Neural progenitor cell (in vitro differentiated cells): ENCODE measurements at regions not wholly inside any gene's neighbourhood (a gene's known extent, or its start where the extent isn't known, plus 50 kb on each side); places are given as distances from the start of the nearest gene placed in this dataset.

Source experiments
- DNase-seq: peaks from one replicate; pipeline ENCODE4 v3.0.0-alpha.2; 2016; ENCODE audit warnings: low spot score
- H2AFZ ChIP-seq: fragments of 200-600 bp; sonication (generic); replicated peaks from 2 replicates; pipeline ENCODE4 v1.6.1; 2016; ENCODE audit warnings: antibody characterized with exemption
- H3F3A ChIP-seq: fragments of 200-600 bp; sonication (generic); 2 replicates; pipeline ENCODE4 v1.6.1; 2016; ENCODE audit warnings: antibody characterized with exemption, low read depth
- H3K27ac ChIP-seq: fragments of 200-600 bp; sonication (generic); 2 replicates; pipeline ENCODE4 v1.5.1; 2016; ENCODE audit warnings: mild to moderate bottlenecking
- H3K27me3 ChIP-seq: fragments of 200-600 bp; sonication (generic); 2 replicates; pipeline ENCODE4 v1.6.1; 2016; ENCODE audit warnings: mild to moderate bottlenecking, moderate library complexity
- H3K36me3 ChIP-seq: fragments of 200-600 bp; sonication (generic); 2 replicates; pipeline ENCODE4 v1.5.1; 2016
- H3K4me1 ChIP-seq: fragments of 200-600 bp; sonication (generic); 2 replicates; pipeline ENCODE4 v1.6.1; 2016; ENCODE audit warnings: mixed run types
- H3K4me2 ChIP-seq: fragments of 200-600 bp; sonication (generic); 2 replicates; pipeline ENCODE4 v1.6.1; 2016
- H3K4me3 ChIP-seq: fragments of 200-600 bp; sonication (generic); 2 replicates; pipeline ENCODE4 v1.5.1; 2016
- H3K79me2 ChIP-seq: fragments of 200-600 bp; sonication (generic); 2 replicates; pipeline ENCODE4 v1.6.1; 2016; ENCODE audit warnings: low read depth
- H3K9ac ChIP-seq: fragments of 200-600 bp; sonication (generic); 2 replicates; pipeline ENCODE4 v1.6.1; 2016
- H3K9me3 ChIP-seq: fragments of 200-600 bp; sonication (generic); 2 replicates; pipeline ENCODE4 v1.5.1; 2016; ENCODE audit warnings: low read depth
- H4K20me1 ChIP-seq: fragments of 200-600 bp; sonication (generic); 2 replicates; pipeline ENCODE4 v1.6.1; 2016; ENCODE audit warnings: low read depth
- H3K27ac Mint-ChIP-seq: 3 replicates; pipeline ENCODE4 v1.8.0; 2021; ENCODE audit warnings: mixed read lengths
- H3K27me3 Mint-ChIP-seq: 2 replicates; pipeline ENCODE4 v1.8.0; 2022; ENCODE audit warnings: low read depth, mild to moderate bottlenecking, inconsistent platforms, moderate library complexity, mixed read lengths; ENCODE audit not compliant: insufficient read depth
- H3K36me3 Mint-ChIP-seq: 3 replicates; pipeline ENCODE4 v1.8.0; 2021; ENCODE audit warnings: mixed read lengths
- H3K4me1 Mint-ChIP-seq: 3 replicates; pipeline ENCODE4 v1.8.0; 2021; ENCODE audit warnings: mixed read lengths
- H3K4me3 Mint-ChIP-seq: 3 replicates; pipeline ENCODE4 v1.8.0; 2021; ENCODE audit warnings: mild to moderate bottlenecking, moderate library complexity, mixed read lengths
- H3K9me3 Mint-ChIP-seq: 3 replicates; pipeline ENCODE4 v1.8.0; 2020; ENCODE audit warnings: mixed read lengths
- EZH2 ChIP-seq: fragments of 200-600 bp; sonication (generic); IDR thresholded peaks from 2 replicates; pipeline ENCODE4 v1.6.1; 2017; ENCODE audit warnings: antibody characterized with exemption, mild to moderate bottlenecking, moderate library complexity
- EZH2phosphoT487 ChIP-seq: fragments of 200-600 bp; sonication (generic); IDR thresholded peaks from 2 replicates; pipeline ENCODE4 v1.6.1; 2017; ENCODE audit warnings: antibody characterized with exemption
- TF ChIP-seq, protein P1 (sequence below): fragments of 200-600 bp; sonication (generic); IDR thresholded peaks from 2 replicates; pipeline ENCODE4 v1.5.1; 2017; ENCODE audit warnings: antibody characterized with exemption, mild to moderate bottlenecking

DNA sequence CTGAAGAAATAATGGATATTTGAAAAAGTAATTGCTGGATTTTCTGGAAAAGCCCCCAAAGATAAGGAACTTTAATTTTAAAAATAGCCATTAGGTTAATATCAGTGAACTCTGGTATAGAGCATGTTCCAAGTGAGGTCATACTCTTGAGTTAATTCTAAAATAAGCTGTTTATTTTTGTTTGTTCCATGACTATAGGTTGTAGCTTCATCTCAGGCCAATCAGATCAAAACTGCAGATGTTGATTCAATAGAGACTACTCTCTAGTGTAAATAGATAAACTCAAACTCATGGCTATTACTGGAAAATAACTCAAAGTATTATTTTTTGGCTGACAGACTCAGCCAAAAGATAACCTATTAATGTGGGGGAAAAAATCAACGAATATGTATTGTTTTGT, 815.1 kb downstream of the DIAPH3 start:
- no peaks in the 10 kb centered on the region for H3K36me3 Mint-ChIP-seq
- H3K27me3 Mint-ChIP-seq: no peaks in the 10 kb centered on the region
- TF ChIP-seq, protein P1, sequence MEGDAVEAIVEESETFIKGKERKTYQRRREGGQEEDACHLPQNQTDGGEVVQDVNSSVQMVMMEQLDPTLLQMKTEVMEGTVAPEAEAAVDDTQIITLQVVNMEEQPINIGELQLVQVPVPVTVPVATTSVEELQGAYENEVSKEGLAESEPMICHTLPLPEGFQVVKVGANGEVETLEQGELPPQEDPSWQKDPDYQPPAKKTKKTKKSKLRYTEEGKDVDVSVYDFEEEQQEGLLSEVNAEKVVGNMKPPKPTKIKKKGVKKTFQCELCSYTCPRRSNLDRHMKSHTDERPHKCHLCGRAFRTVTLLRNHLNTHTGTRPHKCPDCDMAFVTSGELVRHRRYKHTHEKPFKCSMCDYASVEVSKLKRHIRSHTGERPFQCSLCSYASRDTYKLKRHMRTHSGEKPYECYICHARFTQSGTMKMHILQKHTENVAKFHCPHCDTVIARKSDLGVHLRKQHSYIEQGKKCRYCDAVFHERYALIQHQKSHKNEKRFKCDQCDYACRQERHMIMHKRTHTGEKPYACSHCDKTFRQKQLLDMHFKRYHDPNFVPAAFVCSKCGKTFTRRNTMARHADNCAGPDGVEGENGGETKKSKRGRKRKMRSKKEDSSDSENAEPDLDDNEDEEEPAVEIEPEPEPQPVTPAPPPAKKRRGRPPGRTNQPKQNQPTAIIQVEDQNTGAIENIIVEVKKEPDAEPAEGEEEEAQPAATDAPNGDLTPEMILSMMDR: no peak
- no peak for TF ChIP-seq EZH2phosphoT487
- no peak for TF ChIP-seq EZH2
- Histone ChIP-seq H3F3A (peaks cover 7% of the 10 kb centered on the region), H3K27ac (no peak overlapping the region), H2AFZ (no peak overlapping the region), H3K4me3 (no peak overlapping the region), H3K79me2 (no peaks in the 10 kb centered on the region), H3K27me3 (no peaks in the 10 kb centered on the region), H4K20me1 (no peaks in the 10 kb centered on the region), H3K4me1 (peaks cover 8% of the 10 kb centered on the region), H3K4me2 (no peak overlapping the region), H3K9me3 (no peaks in the 10 kb centered on the region), H3K9ac (no peak overlapping the region), H3K36me3 (no peaks in the 10 kb centered on the region)
- H3K9me3 Mint-ChIP-seq: no peaks in the 10 kb centered on the region
- no peak for DNase-seq
- H3K4me1 Mint-ChIP-seq: peaks cover 4% of the 10 kb centered on the region
- no peak overlapping the region for H3K27ac Mint-ChIP-seq
- H3K4me3 Mint-ChIP-seq: no peak overlapping the region

DNA sequence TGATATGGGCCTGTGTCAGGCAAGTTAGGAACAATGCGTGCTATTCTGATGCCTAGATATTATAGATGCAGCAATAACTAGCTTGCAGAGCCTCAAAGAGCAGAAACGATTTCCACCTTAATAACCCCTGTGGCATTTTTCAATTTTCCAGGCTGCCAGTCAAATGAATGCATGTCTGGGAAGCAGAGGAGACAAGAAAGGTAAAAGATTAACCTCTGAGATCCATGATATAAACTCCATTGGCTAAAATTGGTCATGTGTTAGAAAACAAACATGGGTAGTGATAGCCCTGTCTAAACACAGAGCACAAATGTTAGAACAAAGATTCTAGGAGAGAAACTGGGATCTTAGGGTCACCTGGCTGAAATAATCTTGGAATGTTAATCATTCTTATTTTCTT, 811.1 kb downstream of the DIAPH3 start:
- Histone ChIP-seq H3K9ac (no peak overlapping the region), H3K4me3 (no peak overlapping the region), H3K4me1 (peaks cover 17% of the 10 kb centered on the region), H3F3A (peaks cover 7% of the 10 kb centered on the region), H3K79me2 (no peaks in the 10 kb centered on the region), H2AFZ (peak overlapping the region; percentile 50), H3K27me3 (no peaks in the 10 kb centered on the region), H3K9me3 (no peaks in the 10 kb centered on the region), H3K36me3 (no peaks in the 10 kb centered on the region), H4K20me1 (no peaks in the 10 kb centered on the region), H3K27ac (no peak overlapping the region), H3K4me2 (peak overlapping the region; percentile 11)
- no peaks in the 10 kb centered on the region for H3K4me1 Mint-ChIP-seq
- no peak overlapping the region for H3K27ac Mint-ChIP-seq
- no peak for DNase-seq
- no peak overlapping the region for H3K4me3 Mint-ChIP-seq
- TF ChIP-seq EZH2 (no peak), EZH2phosphoT487 (no peak)
- TF ChIP-seq, protein P1: no peak
- no peaks in the 10 kb centered on the region for H3K27me3 Mint-ChIP-seq
- H3K36me3 Mint-ChIP-seq: no peaks in the 10 kb centered on the region
- no peaks in the 10 kb centered on the region for H3K9me3 Mint-ChIP-seq

DNA sequence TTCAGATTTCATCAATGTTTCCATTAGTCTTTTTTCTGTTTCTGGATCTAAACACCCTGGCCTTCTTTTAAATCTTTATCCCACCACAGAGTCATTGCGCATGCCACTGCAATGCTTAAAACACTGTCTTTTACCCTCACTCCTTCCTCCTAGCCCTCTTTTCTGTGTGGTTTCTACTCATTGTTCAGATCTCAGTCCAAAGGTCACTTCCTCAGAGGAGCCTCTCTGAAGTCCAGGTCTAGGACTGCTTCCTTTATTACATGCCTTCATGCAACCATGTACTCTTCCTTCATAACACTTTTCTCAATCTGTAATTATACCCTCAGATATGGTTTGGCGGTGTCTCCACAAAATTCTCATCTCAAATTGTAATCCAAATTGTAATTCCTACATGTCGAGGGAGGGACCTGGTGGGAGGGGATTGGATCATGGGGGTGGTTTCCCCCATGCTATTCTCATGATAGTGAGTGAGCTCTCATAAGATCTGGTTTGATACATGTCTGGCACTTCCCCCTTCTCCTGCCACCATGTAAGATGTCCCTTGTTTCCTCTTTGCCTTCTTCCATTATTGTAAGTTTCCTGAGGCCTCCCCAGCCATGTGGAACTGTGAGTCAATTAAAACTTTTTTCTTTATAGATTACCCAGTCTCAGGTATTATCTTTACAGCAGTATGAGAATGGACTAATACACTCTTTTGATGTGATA, 808.9 kb downstream of the DIAPH3 start:
- Histone ChIP-seq H3K4me2 (no peak overlapping the region), H3K79me2 (no peaks in the 10 kb centered on the region), H3K27me3 (no peaks in the 10 kb centered on the region), H3K36me3 (no peaks in the 10 kb centered on the region), H3F3A (peaks cover 7% of the 10 kb centered on the region), H4K20me1 (no peaks in the 10 kb centered on the region), H3K27ac (no peak overlapping the region), H3K4me3 (no peak overlapping the region), H3K4me1 (peaks cover 17% of the 10 kb centered on the region), H3K9me3 (no peaks in the 10 kb centered on the region), H2AFZ (peak overlapping the region; percentile 12), H3K9ac (no peak overlapping the region)
- no peak for DNase-seq
- no peaks in the 10 kb centered on the region for H3K9me3 Mint-ChIP-seq
- no peaks in the 10 kb centered on the region for H3K4me1 Mint-ChIP-seq
- no peak overlapping the region for H3K4me3 Mint-ChIP-seq
- H3K27me3 Mint-ChIP-seq: no peaks in the 10 kb centered on the region
- TF ChIP-seq, protein P1: no peak
- TF ChIP-seq EZH2 (no peak), EZH2phosphoT487 (no peak)
- no peak overlapping the region for H3K27ac Mint-ChIP-seq
- no peaks in the 10 kb centered on the region for H3K36me3 Mint-ChIP-seq
